ENCODE measurements at regions not wholly inside any gene's neighbourhood (a gene's known extent, or its start where the extent isn't known, plus 50 kb on each side); places are given as distances from the start of the nearest gene placed in this dataset.

GRCh38 chr1:80929868-80930508, 870.7 kb upstream of the ADGRL2 start:
- DNase-seq: no peak

GRCh38 chr1:80926531-80926930, 874.2 kb upstream of the ADGRL2 start:
- DNase-seq: no peak

GRCh38 chr1:80925130-80925805, 875.5 kb upstream of the ADGRL2 start:
- DNase-seq: no peak

GRCh38 chr1:80924290-80924689, 876.4 kb upstream of the ADGRL2 start:
- no peak for DNase-seq

- DNase-seq: no peak
Measured at GRCh38 chr1:80922906-80923305, 877.8 kb upstream of the ADGRL2 start.

GRCh38 chr1:80919426-80919825, 881.3 kb upstream of the ADGRL2 start:
- no peak for DNase-seq

- no peak for DNase-seq
Measured at GRCh38 chr1:80918380-80918779, 882.4 kb upstream of the ADGRL2 start.

GRCh38 chr1:80917826-80918225, 882.9 kb upstream of the ADGRL2 start:
- no peak for DNase-seq

- no peak for DNase-seq
Measured at GRCh38 chr1:80917225-80917624, 883.5 kb upstream of the ADGRL2 start.

- no peak for DNase-seq
Measured at GRCh38 chr1:80915491-80915890, 885.2 kb upstream of the ADGRL2 start.

- no peak for DNase-seq
Measured at GRCh38 chr1:80910426-80910825, 890.3 kb upstream of the ADGRL2 start.

GRCh38 chr1:80909172-80909784, 891.5 kb upstream of the ADGRL2 start:
- DNase-seq: no peak

- no peak for DNase-seq
Measured at GRCh38 chr1:80896781-80897356, 903.9 kb upstream of the ADGRL2 start.

- DNase-seq: no peak
Measured at GRCh38 chr1:80894921-80895320, 905.8 kb upstream of the ADGRL2 start.

GRCh38 chr1:80893115-80893514, 907.6 kb upstream of the ADGRL2 start:
- no peak for DNase-seq

- no peak for DNase-seq
Measured at GRCh38 chr1:80892539-80892938, 908.2 kb upstream of the ADGRL2 start.

- DNase-seq: no peak
Measured at GRCh38 chr1:80891871-80892270, 908.9 kb upstream of the ADGRL2 start.

GRCh38 chr1:80882553-80882952, 918.2 kb upstream of the ADGRL2 start:
- DNase-seq: no peak

- no peak for DNase-seq
Measured at GRCh38 chr1:80878343-80878742, 922.4 kb upstream of the ADGRL2 start.

- DNase-seq: no peak
Measured at GRCh38 chr1:80876035-80876434, 924.7 kb upstream of the ADGRL2 start.

GRCh38 chr1:80869299-80869698, 931.4 kb upstream of the ADGRL2 start:
- no peak for DNase-seq

- DNase-seq: no peak
Measured at GRCh38 chr1:80847904-80848303, 952.8 kb upstream of the ADGRL2 start.

- DNase-seq: no peak
Measured at GRCh38 chr1:80846966-80847365, 953.8 kb upstream of the ADGRL2 start.

- DNase-seq: no peak
Measured at GRCh38 chr1:80842796-80843195, 957.9 kb upstream of the ADGRL2 start.
